ENCODE measurements at regions not wholly inside any gene's neighbourhood (a gene's known extent, or its start where the extent isn't known, plus 50 kb on each side); places are given as distances from the start of the nearest gene placed in this dataset.

GRCh38 chr22:46090631-46091201 lies 59.6 kb upstream of the PPARA start:
- H3K4me1 ChIP-seq (ENCODE audit: insufficient read depth, low read length, severe bottlenecking) = no peaks in the 10 kb centered on the region
- H3K9me2 ChIP-seq (ENCODE audit: low read depth, low read length) = no peaks in the 10 kb centered on the region
- H4K20me1 ChIP-seq (ENCODE audit: insufficient read depth, low read length) = no peaks in the 10 kb centered on the region
- no peaks in the 10 kb centered on the region for H3F3A ChIP-seq (ENCODE audit: insufficient read depth, low read length)
- H3K4me3 ChIP-seq (ENCODE audit: low read depth, low read length, poor library complexity, severe bottlenecking) = no peak overlapping the region
- no peak overlapping the region for H3K4me2 ChIP-seq (ENCODE audit: low read length)
- no peaks in the 10 kb centered on the region for H3K9me3 ChIP-seq (ENCODE audit: low read length)
- no peaks in the 10 kb centered on the region for H3K79me2 ChIP-seq (ENCODE audit: insufficient read depth, low read length)
- no peak overlapping the region for H2AFZ ChIP-seq (ENCODE audit: low read length)
- no peak overlapping the region for H3K27ac ChIP-seq (ENCODE audit: low read depth, low read length, poor library complexity, severe bottlenecking)
- H3K9ac ChIP-seq (ENCODE audit: low read length) = no peak overlapping the region
- no peak for TF ChIP-seq EZH2 (IDR thresholded peaks at IDR 0.05; ENCODE audit: borderline replicate concordance, low read length)
- no peak for TF ChIP-seq CTCF (IDR thresholded peaks at IDR 0.05; ENCODE audit: low read length)
- peaks cover 30% of the 10 kb centered on the region for H3K36me3 ChIP-seq (ENCODE audit: insufficient read depth, low read length)
- no peaks in the 10 kb centered on the region for H3K27me3 ChIP-seq (ENCODE audit: insufficient read depth, low read length)

- Histone ChIP-seq H3K9me2 (ENCODE audit: low read depth, low read length) (no peaks in the 10 kb centered on the region), H4K20me1 (ENCODE audit: insufficient read depth, low read length) (no peaks in the 10 kb centered on the region), H3K4me3 (ENCODE audit: low read depth, low read length, poor library complexity, severe bottlenecking) (no peak overlapping the region), H3K9me3 (ENCODE audit: low read length) (no peaks in the 10 kb centered on the region), H3K27me3 (ENCODE audit: insufficient read depth, low read length) (no peaks in the 10 kb centered on the region), H3K27ac (ENCODE audit: low read depth, low read length, poor library complexity, severe bottlenecking) (no peak overlapping the region), H3K4me2 (ENCODE audit: low read length) (no peak overlapping the region), H2AFZ (ENCODE audit: low read length) (no peak overlapping the region), H3K79me2 (ENCODE audit: insufficient read depth, low read length) (no peaks in the 10 kb centered on the region), H3K4me1 (ENCODE audit: insufficient read depth, low read length, severe bottlenecking) (no peaks in the 10 kb centered on the region), H3K9ac (ENCODE audit: low read length) (no peak overlapping the region), H3F3A (ENCODE audit: insufficient read depth, low read length) (no peaks in the 10 kb centered on the region), H3K36me3 (ENCODE audit: insufficient read depth, low read length) (peaks cover 25% of the 10 kb centered on the region)
- TF ChIP-seq EZH2 (IDR thresholded peaks at IDR 0.05; ENCODE audit: borderline replicate concordance, low read length) (no peak), CTCF (IDR thresholded peaks at IDR 0.05; ENCODE audit: low read length) (no peak)
Measured at GRCh38 chr22:46091277-46091977, 58.9 kb upstream of the PPARA start.

GRCh38 chr22:46092011-46092410 lies 58.3 kb upstream of the PPARA start:
- no peaks in the 10 kb centered on the region for H3K27me3 ChIP-seq (ENCODE audit: insufficient read depth, low read length)
- no peaks in the 10 kb centered on the region for H3K9me2 ChIP-seq (ENCODE audit: low read depth, low read length)
- no peak overlapping the region for H3K4me2 ChIP-seq (ENCODE audit: low read length)
- H3K4me1 ChIP-seq (ENCODE audit: insufficient read depth, low read length, severe bottlenecking) = no peaks in the 10 kb centered on the region
- H3K9ac ChIP-seq (ENCODE audit: low read length) = no peak overlapping the region
- H2AFZ ChIP-seq (ENCODE audit: low read length) = no peak overlapping the region
- no peak overlapping the region for H3K4me3 ChIP-seq (ENCODE audit: low read depth, low read length, poor library complexity, severe bottlenecking)
- H3F3A ChIP-seq (ENCODE audit: insufficient read depth, low read length) = no peaks in the 10 kb centered on the region
- H3K79me2 ChIP-seq (ENCODE audit: insufficient read depth, low read length) = no peaks in the 10 kb centered on the region
- peaks cover 20% of the 10 kb centered on the region for H3K36me3 ChIP-seq (ENCODE audit: insufficient read depth, low read length)
- TF ChIP-seq CTCF (IDR thresholded peaks at IDR 0.05; ENCODE audit: low read length) = no peak
- TF ChIP-seq EZH2 (IDR thresholded peaks at IDR 0.05; ENCODE audit: borderline replicate concordance, low read length) = no peak
- no peaks in the 10 kb centered on the region for H4K20me1 ChIP-seq (ENCODE audit: insufficient read depth, low read length)
- no peak overlapping the region for H3K27ac ChIP-seq (ENCODE audit: low read depth, low read length, poor library complexity, severe bottlenecking)
- no peaks in the 10 kb centered on the region for H3K9me3 ChIP-seq (ENCODE audit: low read length)

Data from OCI-LY1 (cell line).